ENCODE measurements at regions not wholly inside any gene's neighbourhood (a gene's known extent, or its start where the extent isn't known, plus 50 kb on each side); places are given as distances from the start of the nearest gene placed in this dataset.

DNA sequence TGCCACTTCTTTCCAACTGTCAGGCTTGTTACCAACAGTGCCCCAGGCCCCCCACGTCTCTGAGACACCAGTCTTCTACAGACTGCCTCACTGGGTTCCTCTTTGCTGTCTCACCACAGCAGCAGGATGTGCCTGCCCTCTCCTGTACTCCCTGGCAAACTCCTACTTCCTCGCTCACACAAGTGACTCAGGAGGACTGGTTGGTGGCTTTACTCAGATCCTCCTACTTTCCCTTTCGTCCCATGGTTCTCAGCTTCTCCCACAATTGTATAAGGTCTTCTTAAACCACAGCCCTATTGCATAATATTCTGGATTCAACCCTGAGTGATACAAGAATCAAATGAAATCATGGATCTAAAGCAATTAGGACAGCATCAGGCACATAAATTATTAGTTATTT, 246.6 kb upstream of the PROK2 start:
- TF ChIP-seq POLR2AphosphoS5 (IDR thresholded peaks at IDR 0.05) (no peak), POLR2A (IDR thresholded peaks at IDR 0.05) (no peak), EP300 (IDR thresholded peaks at IDR 0.05) (no peak)
- TF ChIP-seq, protein P1, sequence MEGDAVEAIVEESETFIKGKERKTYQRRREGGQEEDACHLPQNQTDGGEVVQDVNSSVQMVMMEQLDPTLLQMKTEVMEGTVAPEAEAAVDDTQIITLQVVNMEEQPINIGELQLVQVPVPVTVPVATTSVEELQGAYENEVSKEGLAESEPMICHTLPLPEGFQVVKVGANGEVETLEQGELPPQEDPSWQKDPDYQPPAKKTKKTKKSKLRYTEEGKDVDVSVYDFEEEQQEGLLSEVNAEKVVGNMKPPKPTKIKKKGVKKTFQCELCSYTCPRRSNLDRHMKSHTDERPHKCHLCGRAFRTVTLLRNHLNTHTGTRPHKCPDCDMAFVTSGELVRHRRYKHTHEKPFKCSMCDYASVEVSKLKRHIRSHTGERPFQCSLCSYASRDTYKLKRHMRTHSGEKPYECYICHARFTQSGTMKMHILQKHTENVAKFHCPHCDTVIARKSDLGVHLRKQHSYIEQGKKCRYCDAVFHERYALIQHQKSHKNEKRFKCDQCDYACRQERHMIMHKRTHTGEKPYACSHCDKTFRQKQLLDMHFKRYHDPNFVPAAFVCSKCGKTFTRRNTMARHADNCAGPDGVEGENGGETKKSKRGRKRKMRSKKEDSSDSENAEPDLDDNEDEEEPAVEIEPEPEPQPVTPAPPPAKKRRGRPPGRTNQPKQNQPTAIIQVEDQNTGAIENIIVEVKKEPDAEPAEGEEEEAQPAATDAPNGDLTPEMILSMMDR (IDR thresholded peaks at IDR 0.05): no peak

All from gastroesophageal sphincter (tissue), 3 donors.